ENCODE measurements at regions not wholly inside any gene's neighbourhood (a gene's known extent, or its start where the extent isn't known, plus 50 kb on each side); places are given as distances from the start of the nearest gene placed in this dataset.

DNA sequence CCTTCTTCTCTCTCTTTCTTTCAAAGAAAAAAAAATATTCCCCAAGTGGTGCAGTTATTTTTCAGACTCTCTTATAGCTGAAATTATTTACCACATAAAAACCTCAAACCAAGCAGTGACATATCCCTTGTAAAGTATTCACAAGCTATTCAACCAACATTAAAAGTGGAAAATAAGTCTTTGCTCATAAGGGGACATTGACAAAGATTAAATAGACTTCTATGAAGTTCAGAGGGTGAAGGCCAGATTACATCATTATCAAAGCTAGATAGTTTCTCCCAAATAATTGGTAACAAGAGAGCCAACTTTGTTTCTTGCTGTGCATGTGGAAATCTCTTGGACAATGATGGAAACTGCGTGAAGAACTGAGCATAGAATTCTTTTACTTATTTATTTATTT, 379.8 kb upstream of the RSPO3 start:
- Mint-ChIP-seq H3K36me3 (no peaks in the 10 kb centered on the region), H3K27ac (no peak overlapping the region), H3K9me3 (peaks cover 0 to 5% of the 10 kb centered on the region in 2 donors)
- DNase-seq (ENCODE audit: low spot score in 2 of 2) (no peak), ATAC-seq (no peak)

GRCh38 chr6:126743076-126743475, 375.4 kb upstream of the RSPO3 start:
- no peaks in the 10 kb centered on the region for H3K36me3 Mint-ChIP-seq
- no peak for ATAC-seq
- no peaks in the 10 kb centered on the region for H3K9me3 Mint-ChIP-seq
- no peak overlapping the region for H3K27ac Mint-ChIP-seq
- DNase-seq (ENCODE audit: low spot score in 2 of 2) = no peak

DNA sequence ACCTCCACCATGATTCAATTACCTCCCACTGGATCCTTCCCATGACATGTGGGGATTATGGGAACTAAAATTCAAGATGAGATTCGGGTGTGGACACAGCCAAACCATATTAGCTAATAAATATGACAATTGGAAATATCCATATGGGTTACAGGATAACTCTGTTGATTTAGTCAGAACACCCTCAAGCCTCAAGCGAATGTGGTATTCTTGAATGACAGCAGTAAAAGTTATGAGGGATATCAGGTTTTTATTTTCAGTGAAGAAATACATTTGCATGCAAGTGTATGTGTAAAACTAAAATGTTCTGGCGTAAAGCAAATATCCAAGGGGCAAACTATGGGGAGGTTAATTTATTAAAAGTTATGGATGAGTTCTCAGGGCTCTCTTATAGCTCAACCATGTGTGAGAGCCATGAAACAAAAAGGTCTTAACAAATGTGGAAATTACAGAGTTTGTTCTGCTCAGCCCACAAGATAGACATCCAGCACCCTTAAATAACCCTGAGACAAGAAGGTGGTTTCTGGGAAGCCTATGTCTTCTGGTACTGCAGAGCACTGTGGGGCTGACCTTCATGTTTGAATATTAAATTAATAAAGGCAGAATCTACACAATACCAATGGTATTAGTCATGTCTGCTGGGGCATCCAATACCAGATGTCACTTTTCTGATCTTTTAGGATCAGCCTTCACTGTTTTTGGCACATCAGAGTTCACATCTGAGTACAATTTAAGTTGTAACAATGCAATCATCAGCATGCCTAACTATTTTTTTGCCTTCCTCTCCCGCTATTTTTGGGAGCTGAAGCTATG, 370.5 kb upstream of the RSPO3 start:
- H3K27ac Mint-ChIP-seq = no peak overlapping the region
- DNase-seq (ENCODE audit: low spot score in 2 of 2) (no peak), ATAC-seq (no peak)
- H3K36me3 Mint-ChIP-seq = peaks cover 0 to 7% of the 10 kb centered on the region in 2 donors
- H3K9me3 Mint-ChIP-seq = peaks cover 9 to 10% of the 10 kb centered on the region in 2 donors

- ATAC-seq = no peak
- Mint-ChIP-seq H3K27ac (no peak overlapping the region), H3K9me3 (peaks cover 15% of the 10 kb centered on the region in 2 donors), H3K36me3 (peaks cover 0 to 7% of the 10 kb centered on the region in 2 donors)
- no peak for DNase-seq (ENCODE audit: low spot score in 2 of 2)
Measured at GRCh38 chr6:126753606-126754005, 364.9 kb upstream of the RSPO3 start.

DNA sequence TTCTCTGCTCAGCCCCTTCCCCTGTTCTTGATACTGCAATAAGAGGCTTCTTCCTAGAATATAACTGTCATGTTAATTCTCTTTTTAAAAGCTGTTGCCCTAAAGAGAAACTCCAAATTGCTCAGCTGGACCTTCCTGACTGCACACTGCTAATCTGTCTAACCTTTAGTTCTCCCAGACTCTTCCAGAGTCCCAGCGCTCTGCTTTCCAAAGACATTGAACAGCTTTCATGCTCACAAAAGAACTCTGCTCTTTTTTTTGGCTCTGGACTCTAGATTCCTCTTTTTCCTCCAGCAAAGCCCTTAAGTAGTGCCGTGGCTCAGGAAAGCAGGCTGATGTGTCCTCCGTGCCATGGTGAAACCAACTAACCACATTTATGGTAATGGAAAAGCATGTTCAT, 356.6 kb upstream of the RSPO3 start:
- no peak for DNase-seq (ENCODE audit: low spot score in 2 of 2)

GRCh38 chr6:126764104-126764503, 354.4 kb upstream of the RSPO3 start:
- Mint-ChIP-seq H3K9me3 (peaks cover 0 to 3% of the 10 kb centered on the region in 2 donors), H3K27ac (no peak overlapping the region), H3K36me3 (no peaks in the 10 kb centered on the region)
- DNase-seq (ENCODE audit: low spot score in 2 of 2) (no peak), ATAC-seq (no peak)

More for the DNA sequence above, 356.6 kb upstream of the RSPO3 start:
- H3K27ac Mint-ChIP-seq = no peak overlapping the region
- H3K9me3 Mint-ChIP-seq = peaks cover 3 to 4% of the 10 kb centered on the region in 2 donors
- no peaks in the 10 kb centered on the region for H3K36me3 Mint-ChIP-seq
- no peak for ATAC-seq

DNA sequence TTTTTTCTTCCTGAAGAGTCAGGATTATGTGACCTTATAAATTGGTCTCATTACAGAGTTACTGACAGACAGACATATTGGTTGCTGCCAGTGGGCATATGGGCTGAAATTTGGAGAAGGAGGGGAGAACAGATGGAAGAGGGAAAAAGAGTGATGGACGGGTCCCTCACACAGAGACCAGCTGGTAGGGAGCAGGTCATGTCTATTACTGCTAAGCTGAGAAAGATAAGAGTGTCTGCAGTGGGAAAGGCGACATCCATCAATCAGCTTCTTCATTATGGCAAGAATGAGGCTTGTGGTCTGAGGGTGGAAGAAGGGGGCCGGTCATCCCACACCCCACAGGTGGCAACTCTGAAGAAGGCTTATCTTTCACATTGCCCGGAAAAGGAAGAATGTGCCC, 353.8 kb upstream of the RSPO3 start:
- no peak overlapping the region for H3K27ac Mint-ChIP-seq
- no peaks in the 10 kb centered on the region for H3K36me3 Mint-ChIP-seq
- ATAC-seq (no peak), DNase-seq (ENCODE audit: low spot score in 2 of 2) (no peak)
- H3K9me3 Mint-ChIP-seq = peaks cover 0 to 3% of the 10 kb centered on the region in 2 donors

DNA sequence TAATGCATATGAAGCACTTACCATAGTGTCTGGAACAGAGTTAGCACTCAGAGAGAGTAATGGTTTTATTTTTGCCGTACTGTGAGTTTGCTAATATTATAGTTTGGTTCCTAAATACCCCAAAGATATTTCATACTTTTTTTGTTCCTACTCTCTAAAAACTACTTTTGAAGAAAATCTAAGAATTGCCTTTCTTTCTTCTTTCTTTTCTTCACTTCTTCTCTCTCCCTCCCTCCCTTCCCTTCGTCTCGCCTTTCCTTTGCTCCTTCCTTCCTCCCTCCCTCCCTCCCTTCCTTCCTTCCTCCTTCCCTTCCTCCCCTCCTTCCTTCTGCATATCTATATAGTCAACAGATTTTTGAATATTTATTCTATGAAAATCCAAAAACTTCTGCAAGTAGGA, 351.7 kb upstream of the RSPO3 start:
- peaks cover 0 to 3% of the 10 kb centered on the region in 2 donors for H3K9me3 Mint-ChIP-seq
- no peak for ATAC-seq
- H3K27ac Mint-ChIP-seq = no peak overlapping the region
- no peaks in the 10 kb centered on the region for H3K36me3 Mint-ChIP-seq
- no peak for DNase-seq (ENCODE audit: low spot score in 2 of 2)

GRCh38 chr6:126767711-126768110, 350.8 kb upstream of the RSPO3 start:
- Mint-ChIP-seq H3K36me3 (no peaks in the 10 kb centered on the region), H3K27ac (no peak overlapping the region), H3K9me3 (peaks cover 0 to 3% of the 10 kb centered on the region in 2 donors)
- DNase-seq (ENCODE audit: low spot score in 2 of 2) (no peak), ATAC-seq (no peak)

DNA sequence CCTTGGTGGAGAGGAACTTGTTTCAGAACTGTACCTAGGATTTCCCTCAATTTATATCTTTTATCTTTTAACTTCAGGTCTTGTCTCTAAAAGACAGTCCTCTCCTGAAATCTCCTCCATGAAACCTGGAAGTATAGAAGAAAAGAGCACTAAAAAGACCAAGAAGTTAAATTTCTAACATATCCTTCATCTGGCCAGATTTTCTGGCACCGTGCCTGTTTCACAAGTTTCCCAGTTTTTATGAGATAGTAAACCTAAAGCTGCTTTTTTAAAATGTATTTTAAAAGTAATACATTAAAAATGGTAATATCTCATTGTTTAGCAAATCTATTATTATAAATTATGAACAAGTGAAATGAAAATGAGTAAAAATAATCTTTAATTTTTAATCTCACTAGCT, 348.3 kb upstream of the RSPO3 start:
- Mint-ChIP-seq H3K36me3 (no peaks in the 10 kb centered on the region), H3K9me3 (no peaks in the 10 kb centered on the region), H3K27ac (no peak overlapping the region)
- ATAC-seq (no peak), DNase-seq (ENCODE audit: low spot score in 2 of 2) (no peak)

GRCh38 chr6:126773112-126773805, 345.2 kb upstream of the RSPO3 start:
- DNase-seq (ENCODE audit: low spot score in 2 of 2) (no peak), ATAC-seq (no peak)
- H3K27ac Mint-ChIP-seq = no peak overlapping the region
- no peaks in the 10 kb centered on the region for H3K9me3 Mint-ChIP-seq
- H3K36me3 Mint-ChIP-seq = no peaks in the 10 kb centered on the region

DNA sequence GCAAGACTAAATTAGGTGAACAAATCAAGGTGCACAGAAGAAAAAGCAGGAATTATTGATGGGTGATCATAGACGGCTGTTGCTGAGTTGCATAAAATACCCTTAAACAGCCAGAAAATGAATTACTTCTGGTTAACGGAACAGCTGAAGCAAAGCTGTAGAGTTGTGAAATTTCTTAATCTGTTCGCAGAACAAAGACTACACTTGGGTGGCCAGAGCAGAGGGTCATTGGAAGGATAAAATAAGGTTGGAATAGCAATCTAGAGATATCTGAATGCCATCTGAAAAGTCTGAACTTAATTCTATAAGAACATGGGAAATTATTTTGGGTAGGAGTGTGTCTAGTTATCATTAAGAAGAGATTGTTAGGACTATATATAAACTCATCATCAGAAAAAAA, 339.1 kb upstream of the RSPO3 start:
- DNase-seq (ENCODE audit: low spot score in 2 of 2) (no peak), ATAC-seq (no peak)
- H3K27ac Mint-ChIP-seq = no peak overlapping the region
- H3K9me3 Mint-ChIP-seq = no peaks in the 10 kb centered on the region
- H3K36me3 Mint-ChIP-seq = no peaks in the 10 kb centered on the region

DNA sequence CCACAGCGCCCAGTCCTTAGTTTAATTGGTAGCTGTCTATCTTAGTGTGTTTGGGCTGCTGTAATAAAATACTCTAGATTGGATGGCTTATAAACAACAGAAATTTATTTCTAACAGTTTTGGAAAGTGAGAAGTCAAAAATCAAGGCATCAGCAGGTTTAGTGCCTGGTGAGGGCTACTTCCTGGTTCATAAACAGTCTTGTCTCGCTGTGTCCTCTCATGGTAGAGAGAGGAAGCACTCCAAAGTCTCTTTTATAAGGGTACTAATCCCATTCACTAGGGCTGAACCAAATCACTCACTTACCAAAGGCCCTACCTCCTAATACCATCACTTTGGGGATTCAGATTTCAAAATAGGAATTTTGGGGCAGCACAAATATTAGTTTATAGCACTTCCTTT, 336.9 kb upstream of the RSPO3 start:
- no peaks in the 10 kb centered on the region for H3K36me3 Mint-ChIP-seq
- H3K9me3 Mint-ChIP-seq = no peaks in the 10 kb centered on the region
- ATAC-seq (no peak), DNase-seq (ENCODE audit: low spot score in 2 of 2) (no peak)
- no peak overlapping the region for H3K27ac Mint-ChIP-seq

DNA sequence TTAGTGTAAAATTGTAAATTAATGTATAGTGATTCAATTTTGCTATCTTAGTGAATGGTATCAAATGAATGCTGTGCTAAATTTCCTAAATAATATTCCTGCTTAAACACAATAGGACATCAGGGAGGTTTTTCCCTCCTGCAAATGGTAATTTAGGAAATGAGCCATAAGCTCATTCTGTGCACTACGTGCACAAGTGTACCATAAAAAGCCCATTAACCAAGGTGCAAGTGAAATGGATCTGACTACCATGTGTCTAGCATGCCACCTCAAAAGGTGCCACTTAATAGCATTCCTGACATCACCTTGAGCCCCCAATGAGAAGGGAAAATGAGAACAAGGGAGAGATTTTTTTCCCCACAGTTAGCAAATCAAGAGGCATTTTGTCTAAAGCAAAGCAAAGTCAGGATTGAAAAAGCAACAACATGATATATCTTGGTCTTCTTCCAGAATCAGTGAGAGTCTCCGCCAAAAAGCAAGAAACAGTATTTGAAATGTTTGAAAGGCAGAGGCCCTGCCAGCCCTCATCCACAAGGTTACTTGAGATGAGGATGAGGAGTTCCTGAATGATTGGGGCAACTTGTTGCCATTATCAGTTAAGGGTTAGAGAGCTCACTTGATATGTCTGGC, 334.2 kb upstream of the RSPO3 start:
- DNase-seq (ENCODE audit: low spot score in 2 of 2) (no peak), ATAC-seq (no peak)
- Mint-ChIP-seq H3K9me3 (peaks cover 0 to 4% of the 10 kb centered on the region in 2 donors), H3K27ac (no peak overlapping the region), H3K36me3 (no peaks in the 10 kb centered on the region)

DNA sequence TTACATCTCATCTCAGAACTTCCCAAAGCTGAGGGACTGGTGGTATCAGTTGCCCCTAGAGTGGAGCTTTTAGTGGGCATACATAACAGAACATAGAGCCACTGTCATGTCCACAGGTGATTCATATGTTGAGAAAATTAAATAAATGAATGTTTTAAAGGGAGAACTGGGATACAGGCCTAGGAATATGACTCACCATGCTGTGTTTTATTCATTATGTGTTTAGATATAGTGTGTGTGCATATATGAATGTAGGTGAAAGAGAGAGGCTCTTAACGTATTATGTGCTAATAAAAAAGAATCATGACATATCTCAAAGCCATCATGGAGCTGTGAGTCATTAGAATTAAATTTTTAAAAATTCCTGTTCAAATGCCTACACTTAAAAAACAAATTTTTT, 332.2 kb upstream of the RSPO3 start:
- Mint-ChIP-seq H3K27ac (no peak overlapping the region), H3K36me3 (no peaks in the 10 kb centered on the region), H3K9me3 (peaks cover 0 to 4% of the 10 kb centered on the region in 2 donors)
- ATAC-seq (no peak), DNase-seq (ENCODE audit: low spot score in 2 of 2) (no peak)

DNA sequence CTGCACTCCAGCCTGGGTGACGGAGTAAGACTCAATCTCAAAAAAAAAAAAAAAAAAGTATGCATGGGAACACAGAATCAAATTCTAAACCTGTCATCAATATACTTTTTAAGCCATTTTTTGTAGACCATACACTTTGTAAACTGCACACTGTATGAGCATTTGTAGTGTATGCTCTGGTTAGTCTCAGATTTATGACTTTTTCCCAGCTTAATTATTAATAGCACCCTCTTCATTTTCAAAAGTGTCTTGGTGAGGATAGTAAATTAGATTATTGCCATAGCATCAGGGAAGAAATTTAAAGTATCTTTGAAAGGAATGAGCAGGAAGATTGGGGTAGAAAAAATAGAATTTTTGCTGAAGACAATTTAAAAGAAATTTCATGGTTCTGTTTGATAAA, 330.8 kb upstream of the RSPO3 start:
- Mint-ChIP-seq H3K36me3 (no peaks in the 10 kb centered on the region), H3K9me3 (peaks cover 0 to 4% of the 10 kb centered on the region in 2 donors), H3K27ac (no peak overlapping the region)
- DNase-seq (ENCODE audit: low spot score in 2 of 2) (no peak), ATAC-seq (no peak)

GRCh38 chr6:126788861-126789365, 329.6 kb upstream of the RSPO3 start:
- peaks cover 0 to 4% of the 10 kb centered on the region in 2 donors for H3K9me3 Mint-ChIP-seq
- H3K27ac Mint-ChIP-seq = no peak overlapping the region
- ATAC-seq = no peak
- H3K36me3 Mint-ChIP-seq = no peaks in the 10 kb centered on the region
- DNase-seq (ENCODE audit: low spot score in 2 of 2) = no peak
